Endothelial cell of hepatic sinusoid (primary cell): ENCODE measurements at regions not wholly inside any gene's neighbourhood (a gene's known extent, or its start where the extent isn't known, plus 50 kb on each side); places are given as distances from the start of the nearest gene placed in this dataset.
"Not testable (repeated sequence)": the region's sequence is repeated elsewhere in the genome, so short reads cannot be mapped to it uniquely, and the experiment has no call there.

ENCODE experiments used
- in situ Hi-C: cut with HindIII; loops from 2 replicates; pipeline ENCODE4 v1.10.0; 2017; ENCODE audit warnings: low sequenced_read_pairs

DNA sequence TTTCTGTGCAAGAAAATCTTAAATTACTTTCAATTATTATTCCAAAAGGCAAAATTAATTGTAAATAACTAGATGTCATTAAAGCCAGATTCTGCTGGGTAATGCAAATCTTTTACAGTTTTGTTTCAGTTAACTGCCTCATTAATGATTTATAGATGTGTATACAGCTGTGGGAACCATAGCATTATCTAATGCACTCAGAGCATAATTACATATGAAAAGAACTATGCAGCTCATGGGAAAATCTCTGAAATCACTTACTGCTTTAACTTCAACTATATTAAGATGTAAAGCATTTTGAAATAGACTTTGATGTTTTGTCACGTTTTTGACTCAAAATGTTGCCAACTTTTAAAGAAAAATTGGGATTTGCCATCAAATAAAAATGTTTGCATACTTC lies 630.3 kb upstream of the KLHL4 start:
- in situ Hi-C loops: no loop called here

DNA sequence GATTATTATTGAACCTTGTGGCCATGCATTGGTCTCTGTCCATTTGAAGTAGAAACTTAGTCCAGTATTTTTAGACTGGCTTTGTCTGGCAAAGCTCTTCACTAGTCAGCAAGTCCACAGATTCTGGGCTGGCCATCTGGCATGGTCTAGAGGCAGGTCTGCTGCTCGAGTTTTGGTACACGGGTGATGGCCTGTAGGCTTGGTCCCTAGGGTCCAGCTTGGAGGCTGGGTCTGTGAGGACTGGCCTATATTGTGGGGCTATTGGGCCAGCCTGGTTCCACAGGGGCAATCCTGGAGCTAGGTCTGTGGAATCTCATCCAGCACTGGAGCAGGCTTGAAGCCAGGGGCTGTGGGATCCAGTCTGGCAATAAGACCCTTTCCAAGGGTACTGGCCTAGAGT lies 607.6 kb upstream of the KLHL4 start:
- in situ Hi-C loops: no loop called here

DNA sequence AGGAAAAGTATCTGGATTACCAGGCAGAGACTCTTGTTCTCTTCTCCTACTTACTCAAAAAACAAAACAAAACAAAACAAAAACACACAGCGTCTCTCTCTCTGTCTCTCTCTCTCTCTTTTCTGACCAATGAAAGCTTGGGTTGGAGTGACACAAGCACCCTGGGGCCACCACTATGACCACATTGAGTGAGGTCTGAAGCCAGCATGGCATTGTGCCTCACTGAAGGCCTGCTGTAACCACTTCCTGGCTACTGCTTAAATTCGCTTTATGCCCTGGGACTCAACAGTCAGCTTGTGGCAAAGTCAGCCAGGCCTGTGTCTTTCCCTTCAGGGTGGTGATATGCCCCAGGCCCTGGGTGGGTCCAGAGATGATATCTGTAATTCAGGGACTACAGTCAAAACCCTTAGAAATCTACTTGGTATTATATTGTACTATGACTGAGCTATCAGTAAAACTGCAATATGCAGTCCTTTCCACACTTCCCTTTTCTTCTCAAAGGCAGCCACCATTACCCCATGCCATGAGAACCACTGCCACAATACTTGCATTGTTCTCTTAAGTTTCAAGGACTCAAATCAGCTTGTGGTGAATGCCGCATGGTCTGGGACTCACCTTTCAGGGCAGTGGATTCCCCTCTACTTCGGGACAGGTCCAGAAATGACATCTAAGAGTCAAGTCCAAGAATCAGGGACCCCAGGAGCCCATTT lies 606.8 kb upstream of the KLHL4 start:
- in situ Hi-C loops: no loop called here

DNA sequence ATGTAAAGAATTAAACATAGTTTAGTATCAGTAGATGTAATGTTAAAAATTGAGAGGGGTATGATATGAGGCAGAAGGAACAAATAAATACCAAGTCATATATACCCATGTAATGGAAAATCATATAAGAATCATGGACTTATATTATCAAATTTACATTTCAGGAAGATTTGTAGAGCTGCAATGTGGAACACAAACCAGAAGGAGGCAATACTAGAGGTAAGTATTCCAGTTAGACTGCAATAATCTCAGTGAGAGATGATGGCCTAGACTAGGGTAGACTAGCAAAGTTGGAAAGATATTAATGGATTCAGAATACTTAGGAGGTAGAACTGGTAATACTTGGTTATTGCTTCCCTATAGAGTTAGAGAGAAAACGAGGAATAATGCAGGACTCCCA lies 603.0 kb upstream of the KLHL4 start:
- in situ Hi-C loops: no loop called here

DNA sequence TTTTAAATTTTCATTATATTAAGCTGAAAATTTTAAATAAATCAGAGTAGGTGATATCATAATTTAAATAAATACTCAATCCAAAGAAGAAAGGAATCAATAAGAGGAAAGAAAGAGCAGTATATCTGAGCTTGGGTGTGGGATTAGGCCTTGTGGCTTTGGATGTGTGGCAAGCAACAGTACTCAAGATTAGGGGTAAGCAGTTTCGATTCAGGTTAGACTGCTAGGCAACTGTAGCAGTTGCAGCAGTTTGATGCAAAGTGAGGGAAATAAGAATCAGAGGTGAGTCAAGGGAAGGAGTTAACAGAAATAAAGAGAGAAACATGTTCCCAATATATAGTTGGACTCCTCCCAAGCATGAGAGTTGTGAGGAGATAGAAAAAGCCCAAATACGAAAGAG lies 599.6 kb upstream of the KLHL4 start:
- in situ Hi-C loops: no loop called here

DNA sequence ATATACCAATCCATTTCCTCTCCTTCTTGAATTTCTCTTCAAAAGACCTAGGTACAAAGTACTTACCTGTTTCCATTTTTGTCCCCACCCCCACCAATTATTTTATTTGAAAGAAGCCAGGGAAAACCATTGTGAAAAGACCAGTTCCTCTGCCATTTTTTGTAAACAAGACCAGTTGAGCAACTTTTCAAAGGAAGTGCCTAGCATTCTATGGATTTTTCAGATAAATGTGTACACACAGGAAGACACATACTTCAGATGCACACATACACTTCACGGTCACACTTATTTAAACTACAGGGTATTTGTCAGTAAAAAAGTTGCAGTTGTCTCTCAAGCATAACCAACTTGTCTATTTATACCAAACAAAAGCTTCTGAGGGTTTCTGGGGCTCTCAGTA lies 587.2 kb upstream of the KLHL4 start:
- in situ Hi-C loops: no loop called here

DNA sequence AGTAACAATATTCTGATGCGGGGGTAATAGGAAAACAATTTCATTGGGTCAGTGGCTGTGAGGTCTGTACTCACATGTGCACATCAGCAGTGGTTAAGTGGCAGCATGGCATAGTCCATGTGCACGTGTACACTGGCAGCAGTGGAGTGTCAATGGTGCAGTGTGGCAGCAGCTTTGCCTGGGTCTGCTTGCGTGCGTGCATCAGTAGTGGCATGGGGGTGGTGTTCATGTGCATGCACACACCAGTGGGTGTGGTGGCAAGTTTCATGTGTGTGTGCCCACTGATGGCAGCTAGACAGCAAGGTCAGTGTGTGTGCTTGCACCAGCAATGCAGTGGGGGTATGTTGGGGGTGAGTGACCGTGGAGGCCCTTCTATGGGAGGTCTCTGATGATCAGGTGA lies 581.6 kb upstream of the KLHL4 start:
- in situ Hi-C loops: no loop called here

DNA sequence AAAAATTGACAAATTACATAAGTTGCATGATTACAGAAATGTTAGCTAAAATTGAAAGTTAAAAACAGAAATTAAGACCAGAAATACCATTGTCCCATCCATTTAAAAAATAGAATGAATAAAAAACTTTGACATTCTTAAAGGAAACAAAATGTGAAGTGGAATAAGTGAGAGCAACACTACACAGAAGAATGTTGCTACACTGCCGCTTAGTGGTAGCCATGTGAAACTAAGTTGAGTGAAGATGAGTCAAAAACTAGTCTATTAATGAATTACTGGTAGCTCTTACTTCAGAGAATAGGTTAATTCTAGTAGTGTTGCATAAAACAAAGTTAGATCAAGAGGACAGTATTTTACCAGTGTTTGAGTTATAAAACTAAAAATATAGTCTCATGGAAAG lies 571.0 kb upstream of the KLHL4 start:
- in situ Hi-C loops: no loop called here

DNA sequence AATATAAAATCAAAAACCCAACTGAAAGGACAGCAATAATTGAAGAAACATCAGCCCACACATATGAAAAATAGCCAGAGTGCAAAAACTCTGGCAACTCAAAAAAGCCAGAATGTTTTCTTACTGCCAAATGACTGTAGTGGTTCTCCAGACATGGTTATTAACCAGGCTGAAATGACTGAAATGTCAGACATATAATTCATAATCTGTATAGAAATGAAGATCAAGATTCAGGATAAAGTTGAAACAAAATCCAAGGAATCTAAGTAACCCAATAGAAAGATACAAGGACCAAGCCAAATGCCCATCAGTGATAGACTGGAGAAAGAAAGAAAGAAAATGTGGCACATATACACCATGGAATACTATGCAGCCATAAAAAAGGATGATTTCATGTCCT lies 553.3 kb upstream of the KLHL4 start:
- in situ Hi-C loops: no loop called here

DNA sequence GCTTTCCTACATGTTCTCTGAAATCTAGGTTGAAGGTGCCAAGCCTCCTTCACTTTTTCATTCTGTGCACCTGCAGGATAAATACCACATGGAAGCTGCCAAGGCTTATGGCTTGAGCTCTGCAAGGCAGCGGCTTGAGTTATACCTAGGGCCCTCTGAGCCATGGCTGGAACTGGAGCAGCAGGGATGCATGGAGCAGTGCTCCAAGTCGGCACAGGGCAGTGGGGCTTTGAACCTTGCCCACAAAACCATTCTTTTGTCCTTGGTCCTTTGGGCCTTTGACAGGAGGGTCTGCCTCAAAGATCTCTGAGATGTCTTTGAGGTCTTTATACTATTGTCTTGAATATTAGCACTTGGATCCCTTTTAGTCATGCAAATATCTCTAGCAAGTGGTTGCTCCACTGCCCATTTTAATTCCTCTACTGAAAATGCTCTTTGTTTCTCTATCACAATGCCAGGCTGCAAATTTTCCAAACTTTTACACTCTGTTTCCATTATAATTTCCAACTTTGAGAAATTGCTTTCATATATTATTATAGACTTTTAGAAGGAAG lies 536.2 kb upstream of the KLHL4 start:
- in situ Hi-C loops: no loop called here

DNA sequence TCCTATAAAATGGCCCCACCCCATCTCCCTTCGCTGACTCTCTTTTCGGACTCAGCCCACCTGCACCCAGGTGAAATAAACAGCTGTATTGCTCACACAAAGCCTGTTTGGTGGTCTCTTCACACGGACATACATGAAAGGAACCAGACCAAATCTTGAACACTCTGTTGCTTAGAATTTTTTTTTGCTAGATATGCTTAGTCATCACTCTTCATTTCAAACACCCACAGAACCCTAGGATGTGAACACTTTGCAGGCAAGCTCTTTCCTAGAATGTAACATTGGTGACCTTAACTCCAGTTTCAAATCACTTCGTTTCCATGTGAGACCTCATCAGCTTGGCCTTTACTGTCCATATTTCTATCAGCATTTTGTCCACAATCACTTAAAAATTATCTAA lies 530.3 kb upstream of the KLHL4 start:
- in situ Hi-C loops: not testable (repeated sequence)

DNA sequence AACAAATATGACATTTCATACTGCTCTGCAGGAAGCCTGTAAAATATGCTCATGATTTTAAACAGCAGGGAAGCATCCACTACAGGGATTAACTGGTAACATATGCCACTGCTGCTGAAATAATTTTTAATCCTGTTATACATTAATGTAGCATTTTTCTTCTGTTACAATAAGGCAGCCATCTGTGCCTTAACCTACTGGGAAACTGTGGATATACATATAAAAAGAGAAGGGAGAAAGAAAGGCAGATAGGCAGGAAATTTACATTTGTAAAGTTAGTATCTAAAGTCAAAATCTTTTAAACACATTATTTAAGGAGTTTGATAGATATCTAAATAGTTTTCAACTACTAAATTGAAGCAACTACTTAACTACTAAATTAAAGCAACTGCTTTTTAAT lies 514.6 kb upstream of the KLHL4 start:
- in situ Hi-C loops: no loop called here

DNA sequence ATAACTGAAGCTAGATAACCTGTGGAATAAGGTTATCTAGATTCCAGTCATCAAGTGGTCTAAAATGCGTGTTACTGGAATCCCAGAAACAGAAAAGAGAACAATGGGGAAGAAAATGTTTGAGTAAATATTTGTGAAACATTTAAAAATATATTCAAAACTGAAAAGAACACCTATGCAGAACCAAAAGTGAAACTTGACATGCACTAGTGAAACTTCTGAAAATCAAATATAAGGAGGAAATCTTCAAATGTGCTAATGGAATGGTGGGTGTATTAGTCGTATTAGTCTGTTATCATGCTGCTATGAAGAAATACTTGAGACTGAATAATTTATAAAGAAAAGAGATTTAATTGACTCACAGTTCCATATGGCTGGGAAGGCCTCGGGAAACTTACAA lies 512.4 kb upstream of the KLHL4 start:
- in situ Hi-C loops: no loop called here

DNA sequence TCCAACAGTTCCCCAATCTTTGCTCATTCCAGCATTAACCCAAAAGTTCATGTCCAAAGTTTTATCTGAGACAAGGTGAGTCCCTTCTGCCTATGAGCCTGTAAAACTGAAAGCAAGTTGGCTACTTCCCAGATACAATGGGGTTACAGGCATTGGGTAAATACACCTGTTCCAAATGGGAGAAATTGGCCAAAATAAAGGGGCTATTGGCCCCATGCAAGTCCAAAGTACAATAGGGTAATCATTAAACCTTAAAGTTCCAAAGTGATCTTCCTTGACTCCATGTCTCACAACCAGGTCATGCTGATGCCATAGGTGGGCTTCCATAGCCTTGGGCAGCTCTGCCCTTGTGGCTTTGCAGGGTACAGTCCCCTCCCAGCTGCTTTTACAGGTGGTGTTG lies 511.7 kb upstream of the KLHL4 start:
- in situ Hi-C loops: no loop called here

DNA sequence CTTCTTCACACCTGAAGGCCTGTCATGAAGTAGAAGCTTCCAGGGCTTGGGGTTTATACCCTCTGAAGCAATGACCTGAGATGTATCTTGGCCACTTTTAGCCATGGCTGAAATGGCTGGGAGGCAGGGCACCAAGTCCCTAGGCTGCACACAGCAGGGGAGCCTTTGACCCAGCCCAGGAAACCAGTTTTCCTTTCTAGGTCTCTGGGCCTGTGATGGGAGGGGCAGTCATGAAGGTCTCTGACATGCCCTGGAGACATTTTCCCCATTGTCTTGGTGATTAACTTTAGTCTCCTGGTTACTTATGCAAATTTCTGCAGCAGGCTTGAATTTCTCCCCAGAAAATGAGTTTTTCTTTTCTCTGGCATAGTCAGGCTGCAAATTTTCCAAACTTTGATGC lies 511.0 kb upstream of the KLHL4 start:
- in situ Hi-C loops: no loop called here

DNA sequence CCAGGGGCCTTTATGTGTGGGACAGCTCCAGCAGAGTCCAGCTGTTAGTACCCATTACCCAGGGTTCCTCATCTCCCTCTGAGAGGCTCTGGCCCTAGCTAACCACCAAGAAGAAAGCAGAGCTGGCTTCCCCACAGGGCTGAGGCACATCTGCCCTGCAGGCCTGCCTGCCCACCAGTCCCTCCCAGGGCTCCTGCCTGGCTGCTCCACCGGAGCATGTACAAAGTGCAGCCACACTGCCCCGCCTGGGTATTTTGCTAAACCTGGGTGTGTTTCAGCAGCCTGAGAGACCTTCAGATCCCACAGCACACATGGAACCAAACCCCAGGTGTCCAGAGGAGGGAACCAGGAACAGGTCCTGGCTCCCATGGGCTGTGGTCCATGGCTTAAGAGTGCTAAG lies 500.4 kb upstream of the KLHL4 start:
- in situ Hi-C loops: no loop called here

DNA sequence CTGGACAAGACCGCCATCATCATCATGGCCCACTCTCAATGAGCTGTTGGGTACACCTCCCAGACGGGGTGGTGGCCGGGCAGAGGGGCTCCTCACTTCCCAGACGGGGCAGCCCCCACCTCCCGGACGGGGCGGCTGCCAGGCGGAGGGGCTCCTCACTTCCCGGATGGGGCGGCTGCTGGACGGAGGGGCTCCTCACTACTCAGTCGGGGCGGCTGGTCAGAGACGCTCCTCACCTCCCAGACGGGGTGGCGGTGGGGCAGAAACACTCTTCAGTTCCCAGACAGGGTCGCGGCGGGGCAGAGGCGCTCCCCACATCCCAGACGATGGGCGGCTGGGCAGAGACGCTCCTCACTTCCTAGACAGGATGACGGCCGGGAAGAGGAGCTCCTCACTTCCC lies 484.5 kb upstream of the KLHL4 start:
- in situ Hi-C loops: not testable (repeated sequence)

DNA sequence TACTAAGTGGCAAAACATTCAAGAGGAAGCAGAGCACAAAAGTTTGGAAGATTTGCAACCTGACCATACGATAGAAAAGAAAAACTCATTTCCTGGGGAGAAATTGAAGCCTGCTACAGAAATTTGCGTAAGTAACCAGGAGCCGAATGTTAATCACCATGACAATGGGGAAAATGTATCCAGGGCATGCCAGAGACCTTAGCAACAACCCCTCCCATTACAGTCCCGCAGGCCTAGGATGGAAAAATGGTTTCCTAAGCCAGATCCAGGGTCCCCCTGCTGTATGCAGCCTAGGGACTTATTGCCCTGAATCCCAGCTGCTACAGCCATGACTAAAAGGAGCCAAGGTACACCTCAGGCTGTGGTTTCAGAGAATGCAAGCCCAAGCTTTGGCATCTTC lies 472.2 kb upstream of the KLHL4 start:
- in situ Hi-C loops: no loop called here

DNA sequence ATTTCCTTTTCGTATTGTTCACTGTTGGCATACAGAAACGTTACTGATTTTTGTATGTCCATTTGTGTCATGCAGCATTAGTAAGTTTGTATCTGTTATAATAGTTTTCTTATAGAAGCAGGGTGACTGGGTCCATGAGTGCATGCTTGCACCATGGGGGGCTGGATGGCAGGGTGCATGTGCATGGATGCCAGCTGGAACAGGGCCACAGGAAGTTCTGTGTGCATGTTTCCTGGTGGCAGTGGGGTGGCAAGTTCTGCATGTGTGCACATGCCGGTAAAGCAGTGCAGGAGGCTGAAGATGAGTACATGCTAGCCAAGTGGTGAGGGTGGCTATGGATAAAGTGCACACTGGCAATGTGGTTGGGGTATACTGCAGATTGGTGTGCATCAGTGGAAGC lies 468.0 kb upstream of the KLHL4 start:
- in situ Hi-C loops: no loop called here

DNA sequence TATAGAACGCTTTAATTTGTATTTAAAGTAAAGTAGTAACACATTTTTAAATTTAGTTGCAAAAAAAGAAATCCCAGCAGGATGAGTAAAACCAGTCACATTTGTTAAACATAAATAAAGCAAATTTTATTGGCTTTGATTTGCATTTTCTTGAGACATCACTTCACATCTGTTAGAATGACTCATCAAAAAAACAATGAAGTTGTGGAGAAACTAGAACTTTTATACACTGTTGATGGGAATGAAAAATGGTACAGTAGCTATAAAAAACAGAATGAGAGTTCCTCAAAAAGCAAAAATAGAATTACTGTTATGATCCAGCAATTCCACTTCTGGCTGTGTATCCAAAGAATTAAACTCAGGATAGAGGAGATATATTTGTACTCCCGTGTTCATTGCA lies 454.0 kb upstream of the KLHL4 start:
- in situ Hi-C loops: no loop called here

DNA sequence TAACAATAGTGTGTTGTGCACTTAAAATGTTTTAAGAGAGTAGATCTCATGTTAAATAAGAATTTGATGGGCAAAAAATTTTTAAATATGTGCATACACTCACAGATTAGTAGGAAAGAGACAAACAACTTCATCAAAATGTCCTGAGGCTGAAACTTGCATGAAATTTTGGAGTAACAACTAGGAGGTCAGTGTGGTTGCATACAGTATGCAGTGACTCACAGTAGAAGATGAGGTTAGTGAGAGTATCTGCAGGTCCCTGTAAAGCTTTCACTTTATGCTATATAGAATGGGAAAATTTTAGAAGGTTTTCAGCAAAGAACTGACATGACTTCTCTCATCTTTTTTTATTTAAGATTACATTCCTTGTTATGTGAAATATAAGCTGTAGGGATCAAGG lies 453.1 kb upstream of the KLHL4 start:
- in situ Hi-C loops: no loop called here

DNA sequence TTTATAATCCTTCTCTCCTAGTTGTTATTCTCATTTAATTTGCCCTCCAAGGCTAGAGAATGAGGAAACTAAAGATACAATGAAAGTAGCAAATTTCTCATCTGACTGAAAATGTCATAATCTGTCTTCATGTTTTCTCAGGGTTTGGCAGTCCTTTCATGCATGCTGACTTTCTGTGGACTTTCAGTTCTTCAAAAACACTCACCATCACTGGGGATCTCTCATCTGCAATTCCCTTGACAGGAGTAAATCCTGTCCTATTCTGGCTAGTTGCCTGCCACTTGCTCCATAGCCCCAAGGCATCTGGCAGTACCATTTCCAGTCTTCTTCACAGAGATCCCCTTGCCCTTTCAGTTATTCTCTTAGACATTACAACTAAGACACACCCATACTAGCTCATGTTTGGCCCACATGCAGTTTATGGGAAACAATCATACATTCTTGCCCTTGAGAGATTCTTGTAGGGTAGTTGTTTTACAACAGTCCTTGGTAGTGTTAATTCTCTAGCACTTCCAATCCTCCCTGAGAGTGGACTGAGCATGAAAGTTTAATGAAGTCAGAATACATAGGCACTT lies 449.7 kb upstream of the KLHL4 start:
- in situ Hi-C loops: no loop called here

DNA sequence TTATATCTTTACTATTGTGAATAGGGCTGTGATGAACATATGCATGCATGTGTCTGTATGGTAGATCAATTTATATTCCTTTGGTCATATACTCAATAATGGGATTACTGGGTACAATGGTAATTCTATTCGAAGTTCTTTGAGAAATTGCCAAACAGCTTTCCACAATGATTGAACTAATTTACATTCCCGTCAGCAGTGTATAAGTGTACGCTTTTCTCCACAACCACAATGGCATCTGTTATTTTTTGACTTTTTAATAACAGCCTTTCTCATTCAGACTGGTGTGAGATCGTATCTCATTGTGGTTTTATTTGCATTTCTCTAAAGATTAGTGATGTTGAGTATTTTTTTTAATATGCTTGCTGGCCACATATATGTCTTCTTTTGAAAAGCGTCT lies 439.4 kb upstream of the KLHL4 start:
- in situ Hi-C loops: no loop called here
